ENCODE measurements at regions not wholly inside any gene's neighbourhood (a gene's known extent, or its start where the extent isn't known, plus 50 kb on each side); places are given as distances from the start of the nearest gene placed in this dataset.
"Not testable (repeated sequence)": the region's sequence is repeated elsewhere in the genome, so short reads cannot be mapped to it uniquely, and the experiment has no call there.

DNA sequence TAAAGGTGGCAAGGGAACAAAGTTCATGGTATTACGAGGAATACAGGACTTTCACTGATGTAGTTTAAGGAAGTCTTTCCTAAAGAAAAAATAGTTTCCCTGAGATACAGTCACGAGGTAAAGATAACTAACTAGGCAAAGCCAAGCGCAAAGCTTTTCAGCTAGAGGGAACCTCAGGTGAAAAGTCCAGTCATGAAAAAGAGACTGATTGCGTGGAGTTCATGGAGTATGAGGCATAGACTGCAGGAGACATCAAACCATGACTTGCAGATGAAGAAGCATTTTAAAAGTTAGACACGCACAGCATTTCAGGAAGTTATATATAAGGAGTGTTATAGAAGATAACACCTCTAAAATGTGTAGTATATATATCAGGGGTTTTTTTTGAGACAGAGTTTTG lies 205.6 kb upstream of the ZNF184 start:
- DNase-seq (ENCODE audit: low read depth, low spot score) = no peak

DNA sequence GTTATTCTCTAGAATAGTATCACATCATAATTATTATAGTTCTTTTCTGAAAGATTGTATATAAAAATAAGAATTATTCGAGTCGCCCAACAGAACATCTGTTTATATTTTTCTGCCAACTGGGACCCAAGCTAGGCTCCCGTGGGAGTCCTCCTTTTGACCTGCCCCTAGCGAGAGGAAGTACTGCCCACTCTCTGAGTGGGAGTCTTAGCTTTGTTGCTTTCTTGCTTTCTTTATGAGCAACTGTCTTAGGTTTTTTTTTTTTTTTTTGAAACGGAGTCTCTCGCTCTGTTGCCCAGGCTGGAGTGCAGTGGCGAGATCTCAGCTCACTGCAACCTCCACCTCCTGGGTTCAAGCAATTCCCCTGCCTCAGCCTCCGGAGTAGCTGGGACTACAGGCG lies 202.0 kb upstream of the ZNF184 start:
- no peak for DNase-seq (ENCODE audit: low read depth, low spot score)

DNA sequence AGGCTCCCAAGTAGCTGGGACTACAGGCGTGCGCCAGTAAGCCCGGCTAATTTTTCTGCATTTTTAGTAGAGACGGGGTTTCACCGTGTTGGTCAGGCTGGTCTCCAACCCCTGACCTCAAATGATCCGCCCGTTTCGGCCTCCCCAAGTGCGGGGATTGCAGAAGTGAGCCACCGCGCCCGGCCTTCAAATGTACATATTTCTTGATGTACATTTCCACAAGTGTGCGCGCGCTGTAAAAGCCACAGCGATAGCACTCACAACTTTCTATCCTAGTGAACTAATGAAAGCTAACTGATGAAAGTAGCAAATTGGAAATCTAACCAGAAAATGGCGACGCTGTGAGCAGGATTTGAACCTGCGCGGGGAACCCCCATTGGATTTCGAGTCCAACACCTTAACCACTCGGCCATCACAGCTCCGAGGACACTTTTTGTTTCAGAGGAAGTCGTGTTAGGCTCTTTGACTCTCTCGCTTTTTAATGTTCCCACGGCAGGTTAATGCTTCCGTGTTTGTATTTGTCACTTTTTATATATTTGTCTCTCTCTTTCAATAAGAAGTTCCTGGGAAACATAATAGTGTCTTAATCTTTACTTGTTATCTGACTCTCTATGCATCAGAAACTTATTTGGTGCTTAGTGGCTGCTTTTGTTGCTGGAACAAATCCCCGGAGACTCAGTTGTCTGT lies 199.4 kb upstream of the ZNF184 start:
- peak; percentile 77 for DNase-seq (ENCODE audit: low read depth, low spot score)

DNA sequence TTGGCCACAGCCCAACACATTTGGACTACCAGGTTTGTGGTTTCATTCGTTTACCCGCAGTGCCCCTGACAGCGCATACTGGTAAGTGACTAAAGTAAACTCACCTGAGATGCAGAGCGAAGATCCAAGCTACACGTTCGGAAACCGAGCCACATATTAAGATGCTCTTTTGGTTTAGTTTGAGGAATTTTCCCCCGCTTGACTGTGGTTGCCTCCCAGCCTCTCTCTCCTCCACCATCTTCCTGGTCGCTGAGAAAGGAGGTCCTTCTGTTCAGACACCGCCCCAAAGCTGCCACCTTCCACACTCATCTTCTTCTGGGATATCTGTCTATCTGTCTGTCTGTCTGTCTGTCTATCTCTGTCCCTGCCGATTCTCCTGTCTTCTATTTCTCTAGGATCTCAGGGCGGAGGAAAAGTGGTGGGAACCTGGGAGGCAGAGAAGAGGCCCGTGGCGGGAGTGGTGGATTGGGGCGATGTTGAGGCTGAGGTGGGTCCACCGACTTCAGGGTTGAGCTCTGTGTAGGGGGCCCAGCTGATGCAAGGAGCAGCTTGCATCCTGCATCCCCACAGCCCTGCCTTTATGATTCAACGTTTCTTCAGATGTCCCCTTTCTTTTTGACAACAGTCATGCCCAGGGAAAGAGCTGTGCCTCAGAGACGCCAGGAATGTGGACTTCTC lies 196.9 kb upstream of the ZNF184 start:
- no peak for DNase-seq (ENCODE audit: low read depth, low spot score)

DNA sequence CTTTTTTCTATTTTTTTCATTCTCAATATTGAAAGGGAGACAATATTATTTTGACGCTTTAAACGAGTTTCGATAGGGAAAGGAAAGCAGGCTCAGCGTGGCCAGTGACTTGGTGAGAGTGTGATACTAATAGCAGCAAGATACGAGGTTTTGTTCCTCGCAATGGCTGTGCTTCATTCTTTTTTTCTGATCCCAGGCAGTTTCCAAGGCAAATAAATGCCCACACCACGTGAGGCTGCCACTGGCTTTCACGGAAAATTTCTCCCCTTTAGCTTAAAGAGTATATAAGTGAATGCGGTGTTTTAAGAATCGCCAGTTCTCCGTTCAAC lies 196.4 kb upstream of the ZNF184 start:
- peak; percentile 26 for DNase-seq (ENCODE audit: low read depth, low spot score)

DNA sequence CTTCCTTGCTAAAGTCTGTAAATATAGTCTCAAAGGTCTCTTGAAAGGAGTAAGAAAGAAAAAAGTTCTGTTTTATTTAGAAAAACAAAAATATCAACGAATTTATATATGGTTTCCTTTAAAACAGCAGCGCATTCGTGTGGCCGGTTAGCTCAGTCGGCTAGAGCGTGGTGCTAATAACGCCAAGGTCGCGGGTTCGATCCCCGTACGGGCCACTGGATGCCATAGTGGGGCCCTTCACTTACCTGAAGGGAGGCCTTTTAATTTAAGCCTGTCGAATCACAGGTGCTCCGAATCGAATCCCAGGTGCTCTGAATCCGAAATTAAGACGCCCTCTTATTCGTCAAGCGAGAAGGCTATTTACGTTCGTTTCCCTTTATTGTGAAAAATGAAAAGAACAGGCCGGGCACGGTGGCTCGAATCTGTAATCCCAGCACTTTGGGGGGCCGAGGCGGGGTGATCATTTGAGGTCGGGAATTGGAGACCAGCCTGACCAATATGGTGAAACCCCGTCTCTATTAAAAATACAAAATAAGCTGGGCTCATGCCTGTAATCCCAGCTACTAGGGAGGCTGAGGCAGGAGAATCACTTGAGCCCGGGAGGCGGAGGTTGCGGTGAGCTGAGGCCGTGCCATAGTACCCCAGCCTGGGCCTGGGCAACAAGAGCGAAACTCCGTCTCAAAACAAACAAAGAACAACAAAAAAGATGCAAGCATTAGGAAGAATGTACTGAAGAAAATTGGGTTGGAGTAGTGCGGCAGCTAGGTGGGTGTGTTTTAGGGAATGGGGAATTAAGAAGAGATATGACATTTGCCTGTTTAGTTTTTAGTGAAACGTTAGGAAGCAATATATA lies 195.8 kb upstream of the ZNF184 start:
- DNase-seq (ENCODE audit: low read depth, low spot score) = peak; percentile 61

DNA sequence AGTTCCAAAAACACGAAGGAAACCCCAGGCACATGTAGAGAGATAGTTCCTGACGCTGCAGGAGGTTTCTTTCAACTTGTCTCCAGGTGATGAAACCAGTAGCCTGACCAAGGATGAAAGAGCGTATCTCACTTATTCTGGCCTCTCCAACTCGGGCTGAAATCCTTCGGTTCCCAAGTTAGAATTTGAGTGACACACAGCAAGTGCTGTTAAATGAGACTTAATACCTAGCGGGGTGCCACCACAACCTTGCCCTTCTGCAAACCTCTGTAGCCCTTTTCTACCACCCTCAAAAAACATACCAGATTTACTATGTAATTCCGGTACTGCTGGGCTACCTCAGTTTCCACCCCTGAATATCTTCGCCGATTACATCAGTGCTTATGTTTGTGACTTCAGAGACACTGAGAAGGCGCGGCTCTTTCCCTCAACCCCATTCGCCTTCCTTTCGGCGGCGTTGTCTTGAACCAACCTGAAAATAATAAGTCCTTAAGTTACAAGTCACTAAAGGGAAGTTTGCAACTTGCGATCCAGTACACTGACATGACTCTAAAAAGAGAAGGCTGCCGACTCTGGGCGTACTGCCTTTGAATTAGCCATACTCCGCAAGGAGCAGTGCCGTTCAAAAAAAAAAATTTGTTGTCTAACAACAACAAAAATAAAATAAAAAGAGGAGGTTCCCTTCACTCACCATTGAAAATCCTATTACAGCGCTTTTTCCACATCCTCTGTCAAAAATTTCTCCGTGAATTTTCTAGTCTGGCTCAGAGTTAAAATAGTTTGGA lies 194.9 kb upstream of the ZNF184 start:
- peak; percentile 29 for DNase-seq (ENCODE audit: low read depth, low spot score)

DNA sequence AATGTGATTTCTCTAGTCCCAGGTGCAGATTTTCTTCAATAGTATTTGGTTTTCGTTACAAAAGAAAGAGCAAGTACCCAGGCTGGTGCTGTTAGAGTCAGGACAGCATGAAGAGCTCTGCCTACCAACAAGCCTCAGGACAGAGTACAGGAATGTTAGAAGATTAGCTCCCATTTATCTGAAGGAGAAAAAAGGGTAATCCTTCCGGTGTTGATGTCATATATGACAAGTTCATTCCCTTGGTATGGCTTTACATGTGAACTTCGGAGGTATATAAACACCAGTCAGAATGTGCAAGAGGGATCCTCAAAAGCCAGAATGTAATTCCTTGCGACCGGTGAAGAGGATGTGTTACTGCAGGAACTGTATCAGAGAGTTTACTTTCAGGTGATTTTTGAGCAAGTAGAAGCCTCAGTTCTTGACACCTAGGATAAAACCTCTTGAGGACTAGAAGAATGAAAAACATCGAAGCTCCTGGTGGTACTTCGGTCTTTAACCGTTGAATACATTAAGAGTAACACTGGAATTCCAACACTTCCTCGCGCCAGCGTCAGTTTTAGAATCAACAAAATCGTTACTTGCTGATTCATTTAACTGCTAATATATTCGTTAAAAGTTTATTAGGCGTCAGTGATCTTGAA lies 194.2 kb upstream of the ZNF184 start:
- DNase-seq (ENCODE audit: low read depth, low spot score) = no peak

DNA sequence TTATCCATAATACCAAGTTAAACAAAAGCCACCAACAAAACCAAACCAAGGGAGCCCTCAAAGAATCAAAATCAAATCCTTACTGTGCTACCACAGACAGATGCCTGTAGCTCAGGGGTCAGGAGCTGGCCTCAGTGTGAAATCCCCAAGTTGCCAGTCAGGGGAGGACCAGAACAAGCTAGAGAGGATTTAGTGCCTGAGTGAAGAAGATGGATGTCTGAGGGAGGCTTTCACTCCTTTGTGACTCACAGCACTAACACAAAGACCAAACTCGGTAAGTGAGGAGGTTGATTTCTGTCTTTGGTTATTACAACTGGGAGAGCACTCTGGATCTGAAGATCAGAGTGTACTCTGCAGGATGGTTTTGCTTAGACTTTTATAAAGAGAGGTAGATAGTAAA lies 189.9 kb upstream of the ZNF184 start:
- DNase-seq (ENCODE audit: low read depth, low spot score) = no peak

DNA sequence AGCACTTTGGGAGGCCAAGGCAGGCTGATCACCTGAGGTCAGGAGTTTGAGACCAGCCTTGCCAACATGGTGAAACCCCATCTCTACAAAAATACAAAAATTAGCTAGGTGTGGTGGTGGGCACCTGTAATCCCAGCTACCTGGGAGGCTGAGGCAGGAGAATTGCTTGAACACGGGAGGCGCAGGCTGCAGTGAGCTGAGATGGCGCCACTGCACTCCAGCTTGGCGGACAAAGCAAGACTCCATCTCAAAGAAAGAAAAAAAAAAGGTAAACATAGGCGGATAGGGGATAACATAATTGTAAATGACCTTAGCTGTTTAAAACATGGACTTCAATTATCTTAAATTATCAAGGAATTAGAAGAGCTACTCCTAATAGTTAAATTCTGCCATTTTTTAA lies 189.3 kb upstream of the ZNF184 start:
- not testable (repeated sequence) for DNase-seq (ENCODE audit: low read depth, low spot score)

DNA sequence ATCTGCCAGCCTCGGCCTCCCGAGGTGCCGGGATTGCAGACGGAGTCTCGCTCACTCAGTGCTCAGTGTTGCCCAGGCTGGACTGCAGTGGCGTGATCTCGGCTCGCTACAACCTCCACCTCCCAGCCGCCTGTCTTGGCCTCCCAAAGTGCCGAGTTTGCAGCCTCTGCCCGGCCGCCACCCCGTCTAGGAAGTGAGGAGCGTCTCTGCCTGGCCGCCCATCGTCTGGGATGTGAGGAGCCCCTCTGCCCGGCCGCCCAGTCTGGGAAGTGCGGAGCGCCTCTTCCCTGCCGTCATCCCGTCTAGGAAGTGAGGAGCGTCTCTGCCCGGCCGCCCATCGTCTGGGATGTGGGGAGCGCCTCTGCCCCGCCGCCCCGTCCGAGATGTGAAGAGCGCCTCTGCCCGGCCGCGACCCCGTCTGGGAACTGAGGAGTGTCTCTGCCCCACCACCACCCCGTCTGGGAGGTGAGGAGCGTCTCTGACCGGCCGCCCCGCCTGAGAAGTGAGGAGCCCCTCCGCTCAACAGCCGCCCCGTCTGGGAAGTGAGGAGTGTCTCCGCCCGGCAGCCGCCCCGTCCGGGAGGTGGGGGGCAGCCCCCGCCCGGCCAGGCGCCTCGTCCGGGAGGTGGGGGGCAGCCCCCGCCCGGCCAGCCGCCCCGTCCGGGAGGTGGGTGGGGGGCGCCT lies 180.4 kb upstream of the ZNF184 start:
- DNase-seq (ENCODE audit: low read depth, low spot score) = not testable (repeated sequence)

DNA sequence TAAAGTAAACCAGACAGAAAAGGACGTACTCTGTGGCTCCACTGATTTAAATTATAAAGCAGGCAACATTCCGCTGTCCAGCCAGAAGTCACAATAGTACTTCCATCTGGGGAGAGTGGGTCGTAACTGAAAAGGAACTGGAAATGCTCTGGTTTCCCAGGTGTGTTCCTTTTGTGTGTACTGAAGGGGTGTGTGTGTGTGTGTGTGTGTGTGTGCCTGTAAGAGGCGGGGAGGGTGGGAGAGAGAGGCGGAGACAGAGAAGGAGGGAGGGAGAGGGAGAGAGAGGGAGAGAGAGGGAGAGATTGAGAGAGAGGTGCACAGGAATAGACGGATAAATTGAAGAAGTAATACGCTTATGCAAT lies 178.4 kb upstream of the ZNF184 start:
- DNase-seq (ENCODE audit: low read depth, low spot score) = peak; percentile 31

DNA sequence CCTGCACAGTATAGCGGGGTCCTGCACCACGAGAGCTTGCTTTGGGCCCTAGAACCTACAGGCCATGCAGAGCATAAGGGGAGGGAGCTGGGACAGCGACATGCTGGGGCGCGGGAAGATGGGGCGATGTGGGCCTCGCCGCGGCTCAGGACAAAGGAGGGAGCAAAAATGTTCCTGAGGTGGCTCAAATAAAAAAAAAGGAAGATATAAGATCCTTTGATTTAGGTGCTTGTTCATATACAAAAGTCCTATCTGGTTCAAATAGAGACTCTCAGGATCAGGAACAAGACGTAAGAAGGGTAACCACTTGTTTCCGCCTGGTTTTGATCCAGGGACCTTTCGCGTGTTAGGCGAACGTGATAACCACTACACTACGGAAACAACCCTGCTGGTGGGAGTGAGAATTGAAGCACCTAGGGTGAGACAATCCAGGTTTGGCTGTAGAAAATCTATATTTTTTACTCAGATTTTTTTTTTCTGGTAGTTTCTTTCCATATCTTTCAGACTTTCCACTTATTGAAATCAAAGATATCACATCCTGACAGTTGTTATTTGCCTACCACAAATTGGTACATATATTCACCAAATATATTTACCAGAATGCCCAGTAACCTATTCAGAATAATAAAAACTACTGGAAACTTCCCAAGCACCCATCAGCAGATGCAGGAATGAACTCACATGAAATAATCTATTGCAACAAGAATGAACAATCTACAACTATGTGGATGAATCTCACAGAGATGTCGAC lies 177.9 kb upstream of the ZNF184 start:
- peak; percentile 66 for DNase-seq (ENCODE audit: low read depth, low spot score)

DNA sequence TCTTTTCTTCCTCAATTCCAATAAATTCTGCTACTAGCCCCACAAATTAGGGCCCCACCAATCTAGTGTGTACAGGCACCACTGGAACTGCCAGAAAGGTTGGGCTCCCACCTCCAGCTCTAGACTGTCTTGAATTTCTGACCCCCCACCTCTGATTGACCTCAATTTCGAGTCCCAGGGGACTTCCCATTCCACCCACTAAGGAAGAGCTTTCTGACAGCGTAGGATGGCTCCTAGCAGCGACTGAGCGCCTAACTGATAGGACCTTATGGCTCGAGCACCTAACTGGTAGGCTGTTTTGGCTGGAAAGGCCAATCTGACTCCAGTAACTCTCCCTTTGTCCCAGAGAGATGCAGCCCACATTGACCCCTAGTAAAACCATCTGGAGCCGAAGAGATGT lies 171.6 kb upstream of the ZNF184 start:
- no peak for DNase-seq (ENCODE audit: low read depth, low spot score)

DNA sequence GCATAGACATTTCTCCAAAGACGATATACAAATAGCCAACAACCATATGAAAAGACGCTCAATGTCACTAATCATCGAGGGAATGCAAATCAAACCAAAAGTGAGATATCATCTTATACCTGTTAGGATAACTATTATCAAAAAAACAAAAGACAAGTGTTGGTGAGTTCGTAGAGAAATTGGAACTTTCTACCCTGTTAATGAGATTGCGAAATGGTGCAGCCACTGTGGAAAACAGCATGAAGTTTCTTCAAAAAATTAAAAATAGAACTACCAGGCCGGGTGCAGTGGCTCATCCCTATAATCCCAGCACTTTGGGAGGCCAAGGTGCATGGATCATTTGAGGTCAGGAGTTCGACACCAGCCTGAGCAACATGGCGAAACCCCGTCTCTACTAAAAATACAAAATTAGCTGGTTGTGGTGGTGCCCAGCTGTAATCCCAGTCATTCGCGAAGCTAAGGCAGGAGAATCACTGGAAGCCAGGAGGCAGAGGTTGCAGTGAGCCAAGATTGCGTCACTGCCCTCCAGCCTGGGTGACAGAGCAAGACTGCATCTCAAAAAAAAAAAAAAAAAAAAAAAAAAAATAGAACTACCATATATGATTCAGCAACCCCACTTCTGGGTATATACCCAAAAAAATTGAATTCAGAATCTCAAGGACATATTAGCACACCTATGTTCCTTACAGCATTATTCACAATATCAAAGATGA lies 170.0 kb upstream of the ZNF184 start:
- no peak for DNase-seq (ENCODE audit: low read depth, low spot score)

DNA sequence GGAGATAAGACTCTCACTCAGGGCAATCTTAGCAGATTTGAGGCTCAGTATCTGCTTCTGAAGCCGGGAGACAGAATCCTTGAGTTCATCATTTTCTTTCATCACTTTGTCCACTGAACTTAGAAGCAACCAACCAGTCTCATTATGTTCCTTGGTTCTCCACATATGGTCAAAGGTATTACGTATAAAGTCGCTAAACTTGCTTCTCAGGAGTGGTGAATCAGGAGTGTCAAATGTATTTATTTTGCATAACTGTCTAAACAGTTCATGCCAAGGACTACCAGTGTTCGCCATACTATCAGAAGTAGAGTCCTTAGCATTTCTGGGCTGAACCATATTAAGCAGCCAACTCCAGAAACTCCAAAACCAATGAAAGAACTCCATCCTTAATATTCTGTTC lies 163.0 kb upstream of the ZNF184 start:
- DNase-seq (ENCODE audit: low read depth, low spot score) = not testable (repeated sequence)

DNA sequence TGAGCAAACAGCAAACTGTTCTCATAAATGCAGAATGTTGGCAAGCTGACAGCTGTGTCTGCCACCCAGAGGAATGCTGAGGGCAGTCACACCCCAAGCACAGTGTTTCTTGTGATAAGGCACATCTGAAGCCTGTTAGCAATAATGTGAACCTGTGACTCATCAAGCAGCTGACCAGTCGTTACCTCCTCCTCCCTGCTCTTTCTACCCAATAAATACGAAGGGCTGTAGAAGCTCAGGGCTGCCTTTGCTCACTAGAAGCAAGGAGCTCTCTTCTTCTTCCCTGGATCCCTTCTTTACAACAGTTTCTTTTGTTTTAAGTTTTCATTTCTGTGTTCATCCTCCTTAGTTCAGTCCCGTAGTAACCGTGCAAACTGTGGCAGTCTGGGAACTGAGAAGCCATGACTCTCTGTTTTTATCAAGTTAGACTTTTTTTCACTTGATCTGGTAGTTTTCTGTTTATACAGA lies 160.3 kb upstream of the ZNF184 start:
- DNase-seq (ENCODE audit: low read depth, low spot score) = not testable (repeated sequence)

DNA sequence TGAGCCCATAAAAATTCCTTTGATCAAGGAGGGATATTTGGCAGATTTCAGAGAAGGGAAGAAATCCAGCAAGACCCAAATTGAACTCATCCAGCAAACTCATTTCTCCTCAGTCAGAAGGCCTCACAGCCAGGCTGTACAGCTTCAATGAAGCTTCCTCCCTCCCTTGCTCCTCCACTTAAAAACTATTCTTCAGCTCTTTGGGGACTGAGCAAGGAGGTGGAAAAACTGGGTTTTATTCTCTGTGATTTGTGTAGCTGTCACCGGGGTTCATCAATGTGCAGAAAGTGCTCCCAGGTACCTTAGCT lies 158.7 kb upstream of the ZNF184 start:
- no peak for DNase-seq (ENCODE audit: low read depth, low spot score)

DNA sequence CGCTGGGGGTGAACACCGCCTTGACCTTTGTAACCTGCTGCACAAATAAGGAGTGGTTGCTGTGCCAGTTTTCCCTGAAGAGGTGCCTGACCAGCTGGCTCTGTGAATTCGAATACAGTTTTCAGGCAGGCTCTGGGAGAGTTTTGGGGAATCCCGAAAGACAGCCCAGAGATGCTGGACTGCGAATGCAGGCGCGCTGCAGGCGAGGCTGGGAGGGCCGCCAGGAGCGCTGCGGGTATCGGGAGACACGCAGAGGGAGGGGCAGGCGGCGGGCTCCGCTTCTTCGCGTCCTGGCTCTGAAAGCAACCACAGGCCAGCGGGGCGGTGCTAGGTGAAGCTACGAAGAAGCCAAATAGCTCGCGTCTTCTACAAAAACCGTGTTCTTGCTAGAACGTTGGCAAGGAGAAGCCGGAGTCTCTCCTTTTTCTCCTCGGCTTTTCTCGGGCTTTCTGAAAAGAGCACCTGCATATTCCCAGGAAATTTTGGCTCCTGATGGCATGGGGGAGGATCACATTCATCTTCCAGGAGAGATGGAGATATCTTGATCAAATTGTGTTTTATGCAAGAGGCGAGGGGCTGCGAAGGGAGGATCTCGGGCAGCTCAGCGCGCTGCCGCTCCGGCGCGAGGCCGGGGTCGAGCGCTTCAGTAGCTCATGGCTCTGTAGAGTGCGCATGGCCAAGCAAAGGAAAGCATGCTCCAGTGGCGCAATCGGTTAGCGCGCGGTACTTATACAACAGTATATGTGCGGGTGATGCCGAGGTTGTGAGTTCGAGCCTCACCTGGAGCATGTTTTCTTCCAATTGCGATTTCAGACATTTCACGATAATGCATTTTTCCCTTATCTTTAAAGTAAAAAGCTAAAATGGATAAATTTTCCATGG lies 158.1 kb upstream of the ZNF184 start:
- DNase-seq (ENCODE audit: low read depth, low spot score) = peak; percentile 76
